HG02973 (cell line): ENCODE measurements at regions not wholly inside any gene's neighbourhood (a gene's known extent, or its start where the extent isn't known, plus 50 kb on each side); places are given as distances from the start of the nearest gene placed in this dataset.

Experiments
- ATAC-seq: cut with Tn5 transposase; IDR thresholded peaks from one replicate; pipeline ENCODE4 v1.9.1; 2021; ENCODE audit warnings: moderate library complexity; ENCODE audit not compliant: unreplicated experiment

DNA sequence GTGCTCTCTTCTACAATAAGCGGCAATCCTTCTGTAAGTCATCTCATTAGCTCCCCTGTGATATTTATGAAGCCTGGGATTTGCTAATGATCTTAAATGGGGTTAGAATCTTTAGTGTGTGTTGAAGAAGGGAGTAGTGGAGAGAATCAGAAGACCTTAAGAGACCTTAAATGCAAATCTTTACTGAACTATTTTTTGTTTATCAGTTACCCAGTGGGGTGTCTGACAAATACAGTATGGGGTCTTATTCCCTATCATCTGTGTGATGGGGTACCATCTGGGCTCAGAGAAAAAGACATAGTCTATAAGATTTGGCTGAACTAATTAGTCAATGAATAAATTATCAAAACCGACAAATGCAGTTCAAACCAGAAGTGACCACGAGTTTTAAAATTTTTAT lies 378.4 kb upstream of the SGCD start:
- no peak for ATAC-seq

- no peak for ATAC-seq
Measured at GRCh38 chr5:155952486-155953089, 374.4 kb upstream of the SGCD start.

- ATAC-seq, result no peak
Measured at GRCh38 chr5:155953335-155953734, 373.6 kb upstream of the SGCD start.

DNA sequence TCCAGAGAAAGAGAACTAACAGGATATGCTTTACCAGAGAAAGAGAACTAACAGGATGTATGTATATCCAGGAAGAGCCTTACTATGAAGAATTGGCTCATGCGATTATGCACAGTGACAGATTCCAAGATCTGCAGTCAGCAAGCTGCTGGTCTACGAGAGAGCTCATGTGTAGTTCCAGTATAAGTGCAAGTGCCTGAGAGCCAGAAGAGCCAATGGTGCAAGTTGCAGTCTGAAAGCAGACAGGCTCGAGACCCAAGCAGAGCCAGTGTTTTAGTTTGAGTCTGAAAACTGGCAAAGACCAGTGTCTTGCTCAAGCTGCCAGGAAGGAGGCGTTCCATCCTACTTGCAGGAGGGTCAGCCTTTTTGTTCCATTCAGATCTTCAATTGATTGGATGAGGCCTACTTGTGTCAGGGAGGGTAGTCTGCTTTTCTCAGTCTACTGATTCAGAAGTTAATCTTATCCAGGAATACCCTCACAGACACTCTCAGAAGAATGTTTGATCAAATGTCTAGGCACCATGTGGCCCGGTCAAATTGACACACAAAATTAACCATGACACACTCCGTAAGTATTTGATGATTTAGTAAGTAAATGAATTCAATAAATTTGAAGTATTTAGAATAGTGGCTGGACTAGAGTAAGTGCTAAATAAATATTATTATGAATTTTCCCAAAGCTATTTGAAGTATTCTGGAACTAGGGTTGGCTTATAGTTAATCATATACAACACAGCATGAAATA lies 372.1 kb upstream of the SGCD start:
- no peak for ATAC-seq

GRCh38 chr5:155957884-155958283 lies 369.1 kb upstream of the SGCD start:
- ATAC-seq, result no peak

- ATAC-seq, result no peak
Measured at GRCh38 chr5:155959082-155959481, 367.9 kb upstream of the SGCD start.

- no peak for ATAC-seq
Measured at GRCh38 chr5:155960177-155960576, 366.8 kb upstream of the SGCD start.

DNA sequence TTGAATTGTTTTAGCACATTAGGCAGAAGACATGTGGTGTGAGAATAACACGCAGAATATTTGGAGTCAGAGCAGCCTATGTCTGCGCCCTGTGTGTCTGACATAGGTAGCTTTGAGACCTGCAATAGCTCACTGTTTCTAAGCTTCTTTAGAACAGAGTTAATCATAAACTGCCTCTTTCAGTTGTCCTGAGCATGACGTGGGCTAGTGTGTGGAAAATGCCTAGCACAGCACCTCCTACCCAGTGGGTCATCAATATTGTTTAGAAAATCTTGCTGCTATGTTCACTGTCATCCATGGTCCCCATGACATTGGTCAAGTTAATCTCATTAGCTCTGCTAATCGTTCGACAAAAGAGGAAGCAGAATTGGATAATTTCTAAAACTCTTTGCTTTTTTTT lies 357.4 kb upstream of the SGCD start:
- ATAC-seq, result no peak

DNA sequence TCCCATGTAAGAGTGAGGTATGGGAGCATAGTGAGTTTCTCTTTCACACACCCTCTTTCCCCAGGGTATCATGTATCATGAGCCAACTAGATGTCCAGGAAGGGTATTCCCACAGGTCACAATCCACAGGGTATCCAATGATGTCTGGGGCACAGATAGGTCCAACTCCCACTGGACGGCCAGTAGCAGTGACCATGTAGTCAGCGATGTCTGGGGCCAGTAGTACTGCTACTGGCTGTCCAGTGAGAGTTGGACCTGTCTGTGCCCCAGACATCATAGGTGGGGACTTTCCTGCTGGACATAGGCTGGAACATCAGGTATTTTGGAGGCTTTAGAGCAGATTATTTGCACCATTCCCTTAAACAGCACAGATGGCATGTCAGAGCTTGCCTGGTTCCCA lies 352.6 kb upstream of the SGCD start:
- ATAC-seq, result no peak

DNA sequence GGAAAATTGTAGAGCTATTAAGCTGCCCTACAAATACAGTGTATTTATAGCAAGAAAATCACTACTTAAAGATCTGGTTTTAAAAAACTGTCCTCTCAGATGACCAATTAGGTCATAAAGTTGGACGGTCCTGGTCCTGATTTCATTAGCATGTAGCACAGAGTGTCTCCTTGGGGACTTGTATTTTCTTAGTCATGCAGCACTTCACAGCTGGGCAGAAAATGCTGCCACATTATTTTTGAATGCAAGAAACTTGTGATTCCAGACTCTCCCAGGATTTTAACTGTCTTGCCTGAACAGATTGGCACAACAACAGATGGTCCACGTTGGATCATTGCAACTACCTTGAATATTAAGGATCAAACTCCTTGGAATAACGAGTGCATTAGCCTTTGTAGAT lies 348.1 kb upstream of the SGCD start:
- ATAC-seq, result no peak

DNA sequence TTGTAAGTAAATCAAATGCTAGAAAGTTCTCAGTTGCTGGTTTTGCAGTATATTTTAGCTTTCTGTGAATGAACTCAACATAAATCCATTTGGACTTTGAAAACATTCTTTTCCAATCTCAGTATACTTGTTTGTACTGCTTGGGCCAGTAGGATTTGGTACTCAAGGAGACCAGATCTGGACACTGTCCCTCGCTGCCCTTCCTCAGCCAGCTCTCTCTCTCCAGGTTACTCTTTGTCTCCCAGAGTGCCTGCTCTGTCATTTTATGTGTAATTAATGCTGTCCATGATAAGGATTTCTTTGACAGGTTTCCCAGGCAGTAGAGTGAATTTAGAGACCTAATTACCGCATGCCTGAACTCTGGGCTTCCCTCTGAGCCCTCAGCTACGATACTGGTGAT lies 344.6 kb upstream of the SGCD start:
- no peak for ATAC-seq

GRCh38 chr5:155983954-155984353 lies 343.0 kb upstream of the SGCD start:
- ATAC-seq, result no peak

- no peak for ATAC-seq
Measured at GRCh38 chr5:155987265-155987810, 339.6 kb upstream of the SGCD start.

- no peak for ATAC-seq
Measured at GRCh38 chr5:155989879-155990278, 337.1 kb upstream of the SGCD start.

GRCh38 chr5:155996123-155996522 lies 330.8 kb upstream of the SGCD start:
- ATAC-seq, result no peak

DNA sequence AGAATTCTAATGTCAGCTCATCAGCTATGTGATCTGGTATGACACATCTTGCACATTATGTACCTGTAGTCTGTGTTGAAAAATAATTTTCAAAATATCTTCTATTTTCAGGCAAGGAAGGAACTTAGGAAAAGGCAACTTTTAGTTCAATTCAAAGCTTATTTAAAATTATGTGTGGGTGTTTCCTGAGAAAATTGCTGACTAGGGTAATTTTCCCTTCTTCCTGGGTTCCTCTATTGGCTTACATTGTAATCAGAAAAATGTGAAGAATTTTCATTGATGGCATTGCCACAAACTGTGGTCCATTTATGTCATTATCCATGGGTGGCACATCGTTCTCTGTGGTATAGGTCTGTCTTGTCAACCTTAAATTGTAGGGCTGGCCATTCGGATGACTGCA lies 328.7 kb upstream of the SGCD start:
- no peak for ATAC-seq

DNA sequence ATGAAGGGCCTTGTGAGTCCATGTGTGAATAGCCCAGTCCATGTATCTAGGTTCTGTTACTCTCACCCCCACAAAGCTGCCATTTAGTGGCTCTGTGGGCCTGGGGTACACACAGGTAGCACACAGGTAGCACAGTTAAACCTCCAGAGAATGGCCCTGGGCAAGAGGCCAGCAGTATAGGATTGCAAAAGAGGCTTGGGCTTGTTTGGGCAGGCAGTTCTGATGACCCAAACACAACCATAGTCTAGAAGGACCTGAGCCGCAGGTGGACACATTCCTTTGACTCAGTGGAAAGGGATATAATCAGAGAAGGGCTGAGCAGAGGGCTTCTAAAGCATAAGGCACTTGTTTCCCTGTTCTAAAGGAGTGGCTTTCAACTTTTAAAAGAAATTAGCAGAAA lies 326.8 kb upstream of the SGCD start:
- ATAC-seq, result no peak

- no peak for ATAC-seq
Measured at GRCh38 chr5:156004754-156005153, 322.2 kb upstream of the SGCD start.

- no peak for ATAC-seq
Measured at GRCh38 chr5:156006026-156006647, 320.8 kb upstream of the SGCD start.

- ATAC-seq, result no peak
Measured at GRCh38 chr5:156008844-156009243, 318.1 kb upstream of the SGCD start.

- no peak for ATAC-seq
Measured at GRCh38 chr5:156009583-156009982, 317.4 kb upstream of the SGCD start.

DNA sequence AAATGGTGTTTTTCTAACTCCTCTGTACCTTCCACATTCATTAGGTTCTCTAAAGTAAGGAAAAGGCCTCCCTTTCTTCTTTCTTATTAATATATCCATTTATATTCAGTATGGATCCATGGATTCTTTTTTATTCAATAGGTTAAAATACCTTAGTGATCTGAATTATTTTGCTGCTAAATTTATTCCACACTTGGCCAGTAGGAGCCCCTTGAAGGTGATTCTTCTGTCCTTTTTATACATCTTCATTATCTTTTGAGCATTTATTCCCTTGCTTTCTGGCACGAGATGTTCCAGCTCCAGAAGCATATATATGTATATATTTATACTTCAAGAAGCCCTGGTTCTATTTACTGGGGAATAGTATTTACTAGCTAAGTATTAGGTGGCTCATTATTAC lies 311.8 kb upstream of the SGCD start:
- no peak for ATAC-seq
